ENCODE measurements at regions not wholly inside any gene's neighbourhood (a gene's known extent, or its start where the extent isn't known, plus 50 kb on each side); places are given as distances from the start of the nearest gene placed in this dataset.

DNA sequence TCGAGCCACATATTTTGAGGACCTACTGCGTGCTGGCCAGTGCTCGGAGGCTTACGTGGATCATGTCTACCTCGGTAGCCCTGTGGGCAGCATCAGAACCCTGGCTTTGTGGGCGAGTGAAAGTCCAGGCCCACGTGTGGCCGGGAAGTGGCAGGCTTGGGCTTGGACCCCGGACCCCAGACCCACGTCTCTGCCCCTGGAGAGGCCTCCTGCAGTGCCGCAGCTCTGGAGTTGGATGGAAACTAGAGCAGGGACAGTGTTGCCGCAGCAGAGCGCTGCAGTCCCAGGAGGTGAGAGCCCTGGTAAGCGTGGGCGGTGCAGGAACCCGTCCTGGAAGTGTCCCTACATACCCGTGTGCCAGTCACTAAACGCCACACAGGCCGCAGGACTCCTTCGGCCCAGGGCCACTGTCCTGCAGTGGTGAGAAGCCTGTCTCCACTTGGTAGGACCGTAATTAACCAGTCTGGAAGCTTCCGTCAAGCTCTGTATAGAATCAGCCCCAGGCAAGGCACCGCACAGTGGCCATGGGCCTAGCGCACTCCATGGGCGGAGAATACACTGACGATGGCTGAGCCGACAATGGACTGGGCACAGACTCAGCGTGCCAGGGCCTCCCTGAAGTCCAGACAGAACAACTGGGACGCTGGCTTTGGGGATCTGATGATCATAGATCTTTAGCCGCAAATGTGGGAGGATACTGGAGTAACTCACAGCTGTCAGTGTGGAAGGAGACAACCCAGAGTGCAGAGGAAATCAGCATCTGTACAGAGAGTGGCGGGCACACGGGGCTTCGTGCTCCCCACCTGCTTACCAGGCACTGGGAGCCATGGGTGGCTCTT is 219.5 kb downstream of the KIF26A start:
- peaks cover 5% of the 10 kb centered on the region for H3K27me3 ChIP-seq (replicated peaks; ENCODE audit: insufficient read depth)

DNA sequence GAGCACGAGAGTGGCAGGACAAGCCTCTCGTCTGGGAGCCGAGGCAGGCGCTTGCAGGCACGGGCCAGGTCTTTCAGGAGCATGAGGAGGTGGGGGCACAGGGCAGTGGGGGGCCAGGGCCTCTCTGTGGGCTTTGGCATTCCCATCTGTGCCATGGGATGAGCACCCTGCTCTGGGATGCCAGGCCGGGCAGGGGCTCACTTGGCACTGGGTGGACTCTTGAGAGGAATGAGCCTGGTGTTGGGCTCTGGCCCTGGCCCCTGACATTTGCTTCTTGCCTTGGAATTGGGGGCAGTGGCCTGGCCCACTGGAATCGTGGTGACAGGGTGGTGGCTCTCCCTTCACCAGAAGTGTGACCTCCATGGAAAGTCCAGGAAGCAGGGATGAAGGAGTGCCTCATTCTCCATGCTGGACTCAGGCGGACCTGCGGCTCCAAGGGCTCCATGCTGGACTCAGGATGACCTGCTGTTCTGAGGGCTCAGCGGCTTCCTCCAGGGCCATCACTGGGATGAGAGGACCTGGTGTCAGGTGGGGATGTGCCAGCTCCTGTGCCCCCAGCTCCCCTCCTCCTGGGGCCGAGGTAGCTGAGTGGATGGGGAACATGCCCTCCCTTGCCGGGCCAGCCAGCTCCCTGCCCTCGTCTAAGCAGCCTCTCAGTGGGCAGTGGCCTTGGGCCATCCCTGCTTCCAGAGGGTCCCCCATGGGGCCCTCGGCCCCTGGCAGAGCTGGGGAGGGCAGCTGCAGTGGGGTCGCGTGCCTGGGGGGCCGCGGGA is 220.3 kb downstream of the KIF26A start:
- Histone ChIP-seq H3K9me3 (no peaks in the 10 kb centered on the region), H3K4me1 (replicated peaks) (no peaks in the 10 kb centered on the region), H3K36me3 (no peaks in the 10 kb centered on the region), H3K4me3 (no peak overlapping the region), H3K27me3 (replicated peaks; ENCODE audit: insufficient read depth) (peaks cover 5% of the 10 kb centered on the region), H3K27ac (no peak overlapping the region)
- intact Hi-C loops (cut with DNase I), result no loop called here
- DNase-seq (ENCODE audit: low spot score), result no peak
- TF ChIP-seq, protein P1, sequence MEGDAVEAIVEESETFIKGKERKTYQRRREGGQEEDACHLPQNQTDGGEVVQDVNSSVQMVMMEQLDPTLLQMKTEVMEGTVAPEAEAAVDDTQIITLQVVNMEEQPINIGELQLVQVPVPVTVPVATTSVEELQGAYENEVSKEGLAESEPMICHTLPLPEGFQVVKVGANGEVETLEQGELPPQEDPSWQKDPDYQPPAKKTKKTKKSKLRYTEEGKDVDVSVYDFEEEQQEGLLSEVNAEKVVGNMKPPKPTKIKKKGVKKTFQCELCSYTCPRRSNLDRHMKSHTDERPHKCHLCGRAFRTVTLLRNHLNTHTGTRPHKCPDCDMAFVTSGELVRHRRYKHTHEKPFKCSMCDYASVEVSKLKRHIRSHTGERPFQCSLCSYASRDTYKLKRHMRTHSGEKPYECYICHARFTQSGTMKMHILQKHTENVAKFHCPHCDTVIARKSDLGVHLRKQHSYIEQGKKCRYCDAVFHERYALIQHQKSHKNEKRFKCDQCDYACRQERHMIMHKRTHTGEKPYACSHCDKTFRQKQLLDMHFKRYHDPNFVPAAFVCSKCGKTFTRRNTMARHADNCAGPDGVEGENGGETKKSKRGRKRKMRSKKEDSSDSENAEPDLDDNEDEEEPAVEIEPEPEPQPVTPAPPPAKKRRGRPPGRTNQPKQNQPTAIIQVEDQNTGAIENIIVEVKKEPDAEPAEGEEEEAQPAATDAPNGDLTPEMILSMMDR (IDR thresholded peaks at IDR 0.05), result no peak
- TF ChIP-seq POLR2A (IDR thresholded peaks at IDR 0.05) (no peak), POLR2AphosphoS5 (IDR thresholded peaks at IDR 0.05) (no peak)
- 87% methylated on average over 18 of the region's 18 CpGs for WGBS

More for the DNA sequence above, 219.5 kb downstream of the KIF26A start:
- DNase-seq (ENCODE audit: low spot score), result no peak
- Histone ChIP-seq H3K27ac (no peak overlapping the region), H3K9me3 (no peaks in the 10 kb centered on the region), H3K4me1 (replicated peaks) (no peaks in the 10 kb centered on the region), H3K4me3 (no peak overlapping the region), H3K36me3 (no peaks in the 10 kb centered on the region)
- intact Hi-C loops (cut with DNase I), result no loop called here
- WGBS, result 88% methylated on average over 33 of the region's 33 CpGs
- TF ChIP-seq, protein P1 (IDR thresholded peaks at IDR 0.05), result no peak
- TF ChIP-seq POLR2A (IDR thresholded peaks at IDR 0.05) (no peak), POLR2AphosphoS5 (IDR thresholded peaks at IDR 0.05) (no peak)

DNA sequence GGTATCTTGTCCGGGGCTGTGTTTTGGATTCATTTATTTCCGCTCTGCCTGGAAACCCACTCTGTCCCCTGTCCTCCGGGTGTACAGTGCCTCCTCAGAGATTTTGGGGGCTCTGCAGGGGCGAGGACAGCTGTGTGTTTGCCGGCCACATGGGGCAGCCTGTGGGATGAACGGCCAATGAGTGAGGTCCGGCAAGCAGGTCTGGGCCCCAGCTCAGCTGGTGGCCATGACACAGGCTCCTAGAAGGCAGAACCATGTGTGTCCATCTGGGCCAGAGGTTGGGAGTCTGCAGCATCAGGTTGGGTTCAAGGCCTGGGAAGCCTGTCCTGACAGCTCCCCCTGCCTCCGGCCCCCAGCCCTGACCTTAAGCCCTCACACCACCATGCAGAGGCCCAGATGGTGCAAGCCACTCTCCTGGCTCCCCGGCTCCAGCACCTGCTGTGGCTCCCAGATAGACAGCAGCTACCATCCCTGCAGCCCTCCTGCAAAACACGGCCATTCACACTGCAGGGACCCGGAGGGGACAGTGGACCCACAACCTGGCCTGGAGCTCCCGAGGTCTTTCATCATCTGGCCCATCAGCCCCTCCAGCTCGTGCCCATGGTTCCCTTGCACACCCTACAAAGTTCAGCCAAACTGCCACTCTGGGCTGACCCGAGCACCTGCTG is 220.1 kb upstream of the C14orf180 start:
- H3K4me1 ChIP-seq (replicated peaks), result no peaks in the 10 kb centered on the region
- H3K27ac ChIP-seq, result no peak overlapping the region
- intact Hi-C loops (cut with DNase I), result no loop called here
- no peaks in the 10 kb centered on the region for H3K27me3 ChIP-seq (replicated peaks; ENCODE audit: insufficient read depth)
- DNase-seq (ENCODE audit: low spot score), result no peak
- H3K36me3 ChIP-seq, result no peaks in the 10 kb centered on the region
- WGBS, result 88% methylated on average over 14 of the region's 14 CpGs
- TF ChIP-seq POLR2A (IDR thresholded peaks at IDR 0.05) (no peak), POLR2AphosphoS5 (IDR thresholded peaks at IDR 0.05) (no peak)
- TF ChIP-seq, protein P1 (IDR thresholded peaks at IDR 0.05), result no peak
- H3K4me3 ChIP-seq, result no peak overlapping the region
- no peaks in the 10 kb centered on the region for H3K9me3 ChIP-seq

DNA sequence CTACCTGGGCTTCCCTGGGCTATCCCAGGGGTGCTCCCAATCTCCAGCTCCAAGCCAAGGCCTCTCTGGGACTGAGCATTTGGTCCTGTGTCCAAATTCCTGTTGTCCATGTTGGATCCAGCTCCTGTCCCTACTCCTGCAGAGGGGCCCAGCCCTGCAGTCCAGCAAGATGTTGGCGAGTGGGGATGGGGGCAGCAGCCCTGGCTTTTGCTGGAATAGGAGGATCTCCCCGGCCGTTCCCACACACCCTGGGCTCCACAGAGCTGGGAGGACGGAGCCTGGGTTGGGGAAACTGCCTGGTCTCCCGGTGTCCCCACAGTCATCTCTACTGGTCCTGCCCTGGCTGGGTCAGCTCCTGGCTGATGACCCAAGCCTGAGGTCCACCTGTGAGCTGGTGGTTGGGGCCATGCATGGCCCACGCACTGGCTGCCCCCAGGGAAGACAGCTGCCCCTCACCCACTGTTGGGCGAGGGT is 219.6 kb upstream of the C14orf180 start:
- no peaks in the 10 kb centered on the region for H3K4me1 ChIP-seq (replicated peaks)
- DNase-seq (ENCODE audit: low spot score), result no peak
- H3K9me3 ChIP-seq, result no peaks in the 10 kb centered on the region
- TF ChIP-seq, protein P1 (IDR thresholded peaks at IDR 0.05), result no peak
- no peak for TF ChIP-seq POLR2A (IDR thresholded peaks at IDR 0.05)
- no peak for TF ChIP-seq POLR2AphosphoS5 (IDR thresholded peaks at IDR 0.05)
- 93% methylated on average over 6 of the region's 7 CpGs for WGBS
- H3K36me3 ChIP-seq, result no peaks in the 10 kb centered on the region
- no peak overlapping the region for H3K4me3 ChIP-seq
- no peak overlapping the region for H3K27ac ChIP-seq
- H3K27me3 ChIP-seq (replicated peaks; ENCODE audit: insufficient read depth), result no peaks in the 10 kb centered on the region
- intact Hi-C loops (cut with DNase I), result no loop called here
